ENCODE measurements at regions not wholly inside any gene's neighbourhood (a gene's known extent, or its start where the extent isn't known, plus 50 kb on each side); places are given as distances from the start of the nearest gene placed in this dataset.
"Not testable (repeated sequence)": the region's sequence is repeated elsewhere in the genome, so short reads cannot be mapped to it uniquely, and the experiment has no call there.

- DNase-seq = no peak
These were observed 260.5 kb upstream of the IGFBP7 start for GRCh38 chr4:57370691-57371090.

DNA sequence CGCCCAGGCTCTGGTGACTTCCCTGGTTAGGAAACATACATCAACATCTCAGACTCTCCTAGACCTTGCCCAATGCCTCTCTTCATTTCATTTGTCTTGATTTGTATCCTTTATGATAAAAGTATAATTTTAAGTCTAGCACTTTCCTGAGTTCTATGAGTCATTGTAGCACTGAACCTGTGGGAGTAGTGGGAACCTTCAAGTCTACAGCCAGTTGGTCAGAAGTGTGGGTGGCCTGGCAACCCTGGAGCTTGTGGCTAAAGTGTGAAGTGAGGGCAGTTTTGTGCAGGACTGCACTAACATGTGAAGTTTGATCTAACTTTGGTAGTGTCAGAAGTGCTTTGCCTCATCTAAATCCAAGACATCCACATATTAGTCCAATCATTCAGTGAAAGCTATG is 259.3 kb upstream of the IGFBP7 start:
- no peak for DNase-seq

DNA sequence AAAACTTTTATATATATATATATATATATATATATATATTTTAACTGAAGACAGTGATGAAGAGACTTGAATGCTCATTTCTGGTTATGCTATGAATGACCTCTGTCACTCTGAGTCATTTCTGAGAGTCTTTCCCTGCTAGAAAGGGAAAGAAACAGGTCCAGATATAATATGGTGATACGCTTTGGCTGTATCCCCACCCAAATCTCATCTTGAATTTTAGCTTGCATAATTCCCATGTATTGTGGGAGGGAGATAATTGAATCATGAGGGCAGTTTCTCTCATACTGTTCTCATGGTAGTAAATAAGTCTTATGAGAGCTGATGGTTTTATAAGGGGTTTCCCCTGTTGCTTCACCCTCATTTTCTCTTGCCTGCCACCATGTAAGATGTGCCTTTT is 254.1 kb upstream of the IGFBP7 start:
- no peak for DNase-seq

DNA sequence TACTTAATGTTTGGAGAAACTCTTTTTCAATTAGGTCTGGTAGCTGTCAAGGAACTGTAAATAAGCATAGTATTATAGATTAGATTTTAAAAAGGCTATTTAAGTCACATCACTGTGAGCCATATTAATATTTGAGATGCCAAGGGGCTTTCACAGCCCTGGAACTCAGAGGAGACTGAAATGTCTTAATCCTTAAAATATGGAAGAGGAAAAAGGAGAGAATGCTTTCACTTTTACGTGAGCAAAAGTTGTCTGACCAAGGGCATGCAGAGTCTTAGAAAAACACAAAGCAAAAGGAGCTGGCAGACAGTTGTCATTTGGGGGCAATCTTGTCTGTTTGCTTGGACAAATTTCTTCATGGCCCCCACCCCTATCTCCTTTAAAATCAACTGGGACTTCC is 253.2 kb upstream of the IGFBP7 start:
- DNase-seq = no peak

DNA sequence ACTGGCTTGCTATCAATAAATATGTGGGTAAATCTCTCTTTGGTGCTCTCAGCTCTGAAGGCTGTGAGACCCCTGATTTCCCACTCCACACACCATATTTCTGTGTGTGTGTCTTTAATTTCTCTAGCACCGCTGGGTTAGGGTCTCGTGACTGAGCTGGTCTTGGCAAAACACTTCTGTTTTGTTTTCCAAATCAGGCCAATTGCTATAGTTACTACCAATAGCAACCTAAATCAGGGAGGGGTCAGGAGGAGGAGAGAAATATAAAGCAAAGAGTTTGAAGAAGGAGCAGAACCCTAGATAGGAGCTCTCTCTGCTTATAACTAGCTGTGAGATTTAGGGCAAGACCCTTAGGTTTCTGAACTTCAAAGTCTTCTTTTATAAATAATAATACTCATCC is 250.5 kb upstream of the IGFBP7 start:
- no peak for DNase-seq

DNA sequence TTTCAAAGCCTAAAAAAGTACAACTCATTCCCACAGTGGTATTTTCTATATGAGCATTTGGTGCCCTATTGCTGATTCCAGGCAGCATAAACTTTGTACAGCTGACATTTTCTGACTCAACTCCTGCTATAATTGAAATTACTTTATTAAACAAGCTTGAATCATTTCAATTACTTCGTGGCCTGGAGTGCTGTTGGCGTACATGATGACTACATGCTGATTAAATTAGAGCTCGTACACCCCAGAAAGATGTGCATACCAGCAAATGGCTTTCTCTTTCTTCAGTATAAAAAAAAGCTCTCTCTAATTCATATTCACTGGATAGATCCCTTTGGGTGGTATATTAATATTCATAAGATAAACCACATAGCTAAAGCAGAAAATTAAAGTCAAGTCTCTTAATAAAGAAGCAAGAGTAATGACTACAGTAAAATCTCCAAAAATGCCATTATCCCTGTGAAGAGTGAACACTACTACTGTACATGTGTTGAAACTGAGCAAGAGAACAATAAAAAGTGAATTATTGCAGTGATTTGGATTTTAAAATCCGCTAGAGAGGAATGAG is 245.0 kb upstream of the IGFBP7 start:
- no peak for DNase-seq

DNA sequence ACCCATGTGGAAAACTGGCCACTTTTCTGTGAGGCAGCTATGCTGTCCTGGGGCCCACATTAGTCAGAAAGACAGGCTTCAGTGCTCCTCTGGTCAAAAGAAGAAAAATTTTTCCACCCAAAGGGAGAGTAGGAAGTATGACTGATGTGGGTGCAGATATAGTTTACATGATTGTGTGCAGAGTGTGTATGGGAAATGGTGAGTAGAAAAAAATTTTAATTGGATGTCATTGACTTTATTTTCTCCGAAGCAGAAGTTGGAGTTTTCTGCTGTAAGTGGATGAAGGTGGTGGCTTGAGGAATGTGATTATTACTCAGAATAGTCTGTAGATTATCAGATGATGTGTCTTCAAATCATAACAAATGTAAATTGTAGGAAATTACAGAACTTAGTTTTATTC is 241.5 kb upstream of the IGFBP7 start:
- no peak for DNase-seq

DNA sequence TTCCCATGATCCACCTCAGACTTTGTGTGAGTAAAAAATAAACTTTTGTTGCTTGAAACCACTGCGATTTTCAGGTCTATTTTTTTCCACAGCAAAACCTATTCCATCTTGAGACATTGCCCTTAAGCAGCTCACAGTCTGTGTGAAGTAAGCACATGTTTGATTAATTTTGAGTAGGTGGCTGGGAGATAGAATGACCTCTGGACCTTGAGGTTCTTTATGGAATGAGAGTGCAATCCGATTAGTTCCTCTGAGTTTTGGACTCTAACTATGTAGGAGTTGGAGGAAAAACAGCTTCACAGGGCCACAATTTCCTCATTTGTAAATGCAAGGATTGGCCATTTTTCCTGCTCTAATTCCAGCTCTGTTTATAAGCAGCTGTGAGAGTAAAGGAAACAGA is 234.1 kb upstream of the IGFBP7 start:
- DNase-seq = no peak

GRCh38 chr4:57342411-57342810 is 232.2 kb upstream of the IGFBP7 start:
- no peak for DNase-seq

DNA sequence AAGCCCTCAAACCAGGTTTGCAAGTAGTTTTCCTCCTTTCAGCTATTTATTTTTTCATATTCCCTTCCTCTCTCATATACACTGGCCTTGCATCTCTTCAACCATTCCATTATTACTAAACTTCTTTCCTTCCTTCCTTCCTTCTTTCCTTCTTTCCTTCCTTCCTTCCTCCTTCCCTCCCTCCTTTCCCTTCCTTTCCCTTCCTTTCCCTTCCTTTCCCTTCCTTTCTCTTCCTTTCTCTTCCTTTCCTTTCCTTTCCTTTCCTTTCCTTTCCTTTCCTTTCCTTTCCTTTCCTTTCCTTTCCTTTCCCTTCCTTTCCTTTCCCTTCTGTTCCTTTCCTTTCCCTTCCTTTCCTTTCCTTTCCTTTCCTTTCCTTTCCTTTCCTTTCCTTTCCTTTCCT is 228.7 kb upstream of the IGFBP7 start:
- not testable (repeated sequence) for DNase-seq

- DNase-seq = no peak
These were observed 223.5 kb upstream of the IGFBP7 start for GRCh38 chr4:57333684-57334083.

- no peak for DNase-seq
These were observed 221.8 kb upstream of the IGFBP7 start for GRCh38 chr4:57331959-57332358.

- no peak for DNase-seq
These were observed 219.1 kb upstream of the IGFBP7 start for GRCh38 chr4:57329279-57329678.

GRCh38 chr4:57324673-57325307 is 214.6 kb upstream of the IGFBP7 start:
- no peak for DNase-seq

GRCh38 chr4:57320849-57321248 is 210.7 kb upstream of the IGFBP7 start:
- DNase-seq = no peak

GRCh38 chr4:57320217-57320616 is 210.0 kb upstream of the IGFBP7 start:
- DNase-seq = no peak

- DNase-seq = no peak
These were observed 208.5 kb upstream of the IGFBP7 start for GRCh38 chr4:57318703-57319102.

DNA sequence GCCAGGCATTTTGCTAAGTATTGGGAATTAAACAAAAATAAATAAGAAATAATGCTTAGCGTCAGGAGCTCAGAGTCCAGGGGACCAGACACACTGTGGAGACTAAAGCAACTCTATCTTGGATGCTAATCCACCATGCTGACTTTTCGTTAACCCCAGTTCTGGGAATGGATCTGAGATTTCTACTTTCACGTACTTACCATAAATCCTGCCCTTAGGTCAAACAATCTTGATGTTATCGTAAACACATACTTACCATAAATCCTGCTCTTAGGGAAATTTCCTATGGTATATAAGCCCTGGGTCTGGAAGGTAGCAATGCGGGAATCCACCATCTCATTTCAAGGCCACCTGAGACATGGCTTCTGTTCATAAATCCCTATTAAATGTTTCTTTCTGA is 204.5 kb upstream of the IGFBP7 start:
- no peak for DNase-seq

DNA sequence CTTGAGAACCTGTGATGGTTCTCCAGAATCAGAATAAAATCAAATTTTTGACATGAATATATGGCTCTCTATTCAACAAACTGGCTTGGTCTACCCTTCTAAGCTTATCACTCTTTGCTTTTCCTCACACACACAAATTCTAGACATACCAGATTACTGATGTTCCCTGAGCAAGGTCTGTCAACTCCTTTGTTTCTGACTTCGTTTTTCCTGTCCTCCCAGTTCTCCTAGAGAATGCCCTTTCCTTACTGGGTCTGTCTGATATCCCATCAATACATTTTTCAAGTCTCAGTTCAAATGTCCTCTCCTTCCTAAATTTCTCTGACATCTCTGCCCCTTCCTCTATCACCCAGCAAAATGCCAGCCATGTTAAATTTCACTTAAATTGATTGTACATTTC is 202.1 kb upstream of the IGFBP7 start:
- DNase-seq = no peak

DNA sequence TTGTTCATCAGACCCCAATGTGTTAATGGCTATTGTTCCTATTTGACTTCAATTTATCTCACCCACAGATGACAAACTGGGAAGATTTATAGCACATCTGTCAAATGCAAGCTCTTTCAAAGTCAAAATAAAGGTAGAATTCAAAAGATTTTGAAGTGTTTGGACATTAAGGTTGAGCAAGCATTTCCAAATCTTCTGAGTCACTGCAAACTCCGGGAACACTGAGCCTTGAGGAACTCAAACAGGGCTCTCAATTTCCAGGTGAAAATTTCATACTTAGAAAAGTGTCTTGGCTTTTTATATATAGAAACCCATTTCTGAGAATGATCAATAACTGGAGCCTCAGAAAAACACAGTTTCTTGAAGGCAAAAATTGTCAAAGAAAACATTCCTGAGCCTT is 199.5 kb upstream of the IGFBP7 start:
- no peak for DNase-seq

DNA sequence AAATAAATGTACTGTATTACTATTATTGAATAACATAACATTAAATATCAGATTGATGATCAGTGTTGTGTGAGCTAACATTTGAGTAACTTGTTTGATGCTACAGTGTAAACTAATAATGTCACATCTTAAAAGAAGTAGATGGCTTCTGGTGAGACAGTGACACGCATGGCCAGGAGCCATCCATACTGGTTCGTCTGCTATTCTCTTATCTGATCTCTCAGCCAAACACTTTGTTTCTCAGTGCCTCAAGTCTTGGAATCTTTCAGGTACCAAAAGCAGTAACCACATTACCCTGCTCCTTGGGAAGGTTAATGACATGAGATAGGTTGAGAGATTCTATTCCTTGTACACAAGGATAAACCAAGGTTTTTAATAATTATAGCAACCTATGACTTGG is 198.1 kb upstream of the IGFBP7 start:
- no peak for DNase-seq

DNA sequence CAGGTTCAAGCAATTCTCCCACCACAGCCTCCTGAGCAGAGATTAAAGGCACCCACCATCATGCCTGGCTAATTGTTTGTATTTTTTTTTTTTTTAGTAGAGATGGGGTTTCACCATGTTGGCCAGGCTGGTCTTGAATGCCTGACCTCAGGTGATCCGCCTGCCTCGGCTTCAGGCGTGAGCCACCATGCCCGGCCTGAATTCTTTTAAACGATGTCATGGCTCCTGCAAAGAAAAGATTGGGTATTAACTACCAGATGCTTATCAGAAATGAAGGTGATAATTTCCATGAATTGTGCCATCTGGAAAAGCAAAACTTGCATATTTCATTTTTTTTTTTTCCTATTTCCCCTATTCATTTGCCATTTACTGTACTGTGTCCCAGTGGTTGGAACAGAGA is 195.7 kb upstream of the IGFBP7 start:
- no peak for DNase-seq

DNA sequence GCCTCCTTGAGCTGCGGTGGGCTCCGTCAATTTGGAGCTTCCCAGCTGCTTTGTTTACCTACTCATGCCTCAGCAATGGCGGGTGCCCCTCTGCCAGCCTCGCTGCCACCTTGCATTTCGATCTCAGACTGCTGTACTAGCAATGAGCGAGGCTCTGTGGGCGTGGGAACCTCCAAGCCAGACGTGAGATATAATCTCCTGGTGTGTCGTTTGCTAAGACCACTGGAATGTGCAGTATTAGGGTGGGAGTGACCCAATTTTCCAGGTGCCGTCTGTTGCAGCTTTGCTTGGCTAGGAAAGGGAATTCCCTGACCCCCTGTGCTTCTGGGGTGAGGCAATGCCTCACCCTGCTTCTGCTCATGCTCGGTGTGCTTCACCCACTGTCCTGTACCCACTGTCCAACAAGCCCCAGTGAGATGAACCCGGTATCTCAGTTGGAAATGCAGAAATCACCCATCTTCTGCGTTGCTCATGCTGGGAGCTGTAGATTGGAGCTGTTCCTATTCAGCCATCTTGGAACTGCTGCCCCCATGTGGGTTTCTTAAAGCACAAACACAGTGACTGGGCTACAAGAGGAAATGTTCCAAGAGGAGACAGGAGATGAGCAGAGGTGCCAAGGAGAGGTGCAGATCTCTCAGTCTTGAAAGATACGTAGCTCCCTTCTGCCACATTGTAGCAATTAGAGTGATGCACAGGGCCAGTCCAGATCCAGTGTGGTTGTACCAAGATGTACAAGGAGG is 193.0 kb upstream of the IGFBP7 start:
- no peak for DNase-seq

- not testable (repeated sequence) for DNase-seq
These were observed 190.1 kb upstream of the IGFBP7 start for GRCh38 chr4:57300300-57300699.

DNA sequence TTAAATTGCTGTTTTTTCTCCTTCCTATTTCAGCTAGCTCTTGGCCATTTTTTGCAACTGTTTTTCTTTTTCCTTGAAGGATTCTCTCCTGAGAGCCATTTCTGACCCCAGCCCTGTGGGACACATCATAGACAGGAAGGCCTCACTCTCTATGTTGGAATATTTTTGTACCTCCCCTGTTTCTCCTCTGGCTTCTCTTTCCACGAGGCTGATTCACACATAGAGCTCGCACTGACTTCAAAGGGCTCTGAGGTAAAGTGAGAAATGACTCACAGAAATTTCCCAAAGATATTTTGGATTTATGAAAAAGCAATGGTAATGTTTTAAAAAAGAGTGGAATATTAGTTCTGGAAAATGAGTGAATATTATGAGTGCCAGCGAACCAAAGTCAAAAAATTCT is 181.7 kb upstream of the IGFBP7 start:
- DNase-seq = no peak

All from DMS 273 treated with DMSO at 0.1 percent for 48 hours (cell line).